Suprapubic skin (tissue), 4 donors: ENCODE measurements at regions not wholly inside any gene's neighbourhood (a gene's known extent, or its start where the extent isn't known, plus 50 kb on each side); places are given as distances from the start of the nearest gene placed in this dataset.

ENCODE experiments used
- CTCF ChIP-seq, 2 donors: fragments of 200-600 bp in 1 of 2; fragments of 450-650 bp in 1 of 2; sonication (generic) in 1 of 2; IDR thresholded peaks; one replicate each; pipeline ENCODE4 v1.5.1; 2016 to 2019; ENCODE audit warnings: antibody characterized with exemption in 2 of 2, mild to moderate bottlenecking in 1 of 2, moderate library complexity in 1 of 2
- EP300 ChIP-seq: sonication (generic); formaldehyde crosslinking; IDR thresholded peaks from one replicate; pipeline ENCODE4 v1.6.1; 2017; ENCODE audit warnings: antibody characterized with exemption
- POLR2A ChIP-seq, 2 donors: fragments of 450-650 bp; IDR thresholded peaks; one replicate each; pipeline ENCODE4 v1.6.1; 2017; ENCODE audit warnings: antibody characterized with exemption in 2 of 2, mild to moderate bottlenecking in 2 of 2, moderate library complexity in 2 of 2
- POLR2AphosphoS5 ChIP-seq, 3 donors: sonication (generic); formaldehyde crosslinking; IDR thresholded peaks; one replicate each; pipeline ENCODE4 v1.6.1; 2017; ENCODE audit warnings: antibody characterized with exemption in 3 of 3

GRCh38 chr14:44030831-44031383, 476.2 kb downstream of the FSCB start:
- TF ChIP-seq POLR2A (IDR thresholded peaks at IDR 0.05) (no peak), POLR2AphosphoS5 (IDR thresholded peaks at IDR 0.05) (no peak), CTCF (IDR thresholded peaks at IDR 0.05) (no peak), EP300 (no peak)
